HUES64 (cell line): ENCODE measurements at regions not wholly inside any gene's neighbourhood (a gene's known extent, or its start where the extent isn't known, plus 50 kb on each side); places are given as distances from the start of the nearest gene placed in this dataset.
"Not testable (repeated sequence)": the region's sequence is repeated elsewhere in the genome, so short reads cannot be mapped to it uniquely, and the experiment has no call there.

ENCODE experiments used
- H3K27ac ChIP-seq: 2 replicates; pipeline ENCODE4 v1.7.0; 2013; ENCODE audit warnings: low read depth, low read length, inconsistent platforms
- H3K27me3 ChIP-seq: 2 replicates; pipeline ENCODE4 v1.6.1; 2013; ENCODE audit warnings: mild to moderate bottlenecking, low read length; ENCODE audit not compliant: insufficient read depth
- H3K36me3 ChIP-seq: 2 replicates; pipeline ENCODE4 v1.6.1; 2013; ENCODE audit warnings: mild to moderate bottlenecking, low read length; ENCODE audit not compliant: insufficient read depth
- H3K4me1 ChIP-seq: 2 replicates; pipeline ENCODE4 v1.6.1; 2013; ENCODE audit warnings: mild to moderate bottlenecking, low read length, moderate library complexity; ENCODE audit not compliant: insufficient read depth
- H3K4me3 ChIP-seq: 2 replicates; pipeline ENCODE4 v1.5.1; 2013; ENCODE audit warnings: mild to moderate bottlenecking, low read length, moderate library complexity
- H3K9ac ChIP-seq: 2 replicates; pipeline ENCODE4 v1.6.1; 2013; ENCODE audit warnings: mild to moderate bottlenecking, low read depth, low read length
- H3K9me3 ChIP-seq: 2 replicates; pipeline ENCODE4 v1.6.1; 2013; ENCODE audit warnings: low read depth, low read length; ENCODE audit not compliant: insufficient read depth
- WGBS: fragments of 150-250, 120-280 bp; methylation state at CpG from one replicate; pipeline ENCODE4 v1.1.7; 2013; ENCODE audit warnings: missing lambda C conversion rate; 5-methylcytosine and 5-hydroxymethylcytosine counted together

DNA sequence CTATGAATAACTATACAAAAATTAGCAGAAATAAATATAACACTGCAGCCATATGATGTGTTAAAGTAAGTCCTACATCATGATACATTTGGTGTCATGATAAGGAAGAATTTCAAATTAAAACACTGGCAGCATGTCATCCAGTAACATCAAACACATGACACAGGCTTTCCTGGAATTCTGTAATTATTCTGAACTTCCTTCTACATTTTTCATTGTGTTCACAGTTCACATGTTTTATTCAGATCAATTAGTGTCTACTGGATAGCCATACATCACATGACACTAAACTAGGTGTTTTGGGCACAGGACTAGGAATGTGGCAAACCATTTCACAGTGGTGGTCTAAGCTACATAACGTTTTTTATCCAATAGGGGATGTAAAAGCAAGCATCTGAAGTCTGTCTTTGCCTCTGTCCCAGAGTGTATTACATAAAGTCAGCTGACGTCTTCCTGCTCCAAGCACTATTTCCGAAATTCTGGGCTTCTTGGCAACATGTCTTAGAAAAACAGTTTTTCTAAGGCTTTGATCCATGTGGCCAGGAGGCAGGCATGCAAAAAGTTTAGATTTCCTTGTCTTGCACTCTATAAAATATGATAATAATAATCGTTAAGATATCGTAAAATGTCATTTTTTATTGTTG, 707.9 kb downstream of the CENPC start:
- Histone ChIP-seq H3K4me1 (no peaks in the 10 kb centered on the region), H3K9me3 (peaks cover 8% of the 10 kb centered on the region; the same call in 1 of the 2 replicates), H3K36me3 (no peaks in the 10 kb centered on the region), H3K4me3 (no peak overlapping the region), H3K27me3 (no peaks in the 10 kb centered on the region), H3K27ac (no peak overlapping the region), H3K9ac (no peak overlapping the region)
- WGBS = 93% methylated on average over 5 of the region's 5 CpGs

DNA sequence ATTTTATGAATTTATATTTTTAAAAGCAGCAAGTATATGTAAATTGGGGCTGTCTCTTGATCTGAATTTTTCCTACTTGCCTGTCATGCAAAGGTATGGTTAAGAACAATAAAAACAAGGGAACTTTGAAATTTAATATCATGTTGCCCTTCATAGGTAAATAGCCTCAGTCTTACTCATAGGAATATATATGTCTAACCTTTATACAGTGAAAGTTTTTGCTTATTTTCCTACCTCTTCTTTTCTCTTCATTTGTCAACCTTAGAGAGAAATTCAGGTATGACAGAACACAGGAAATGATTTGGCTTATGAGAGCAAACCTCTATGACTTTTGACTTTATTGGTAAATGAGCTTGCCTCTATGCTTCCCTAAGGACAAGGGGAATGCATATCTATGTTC, 716.0 kb downstream of the CENPC start:
- no peaks in the 10 kb centered on the region for H3K4me1 ChIP-seq
- no peak overlapping the region for H3K27ac ChIP-seq
- no peak overlapping the region for H3K4me3 ChIP-seq
- H3K27me3 ChIP-seq = no peaks in the 10 kb centered on the region
- H3K9ac ChIP-seq = no peak overlapping the region
- no peaks in the 10 kb centered on the region for H3K9me3 ChIP-seq
- H3K36me3 ChIP-seq = no peaks in the 10 kb centered on the region

GRCh38 chr4:66820681-66821080, 724.6 kb downstream of the CENPC start:
- Histone ChIP-seq H3K4me1 (no peaks in the 10 kb centered on the region), H3K9me3 (no peaks in the 10 kb centered on the region), H3K36me3 (no peaks in the 10 kb centered on the region), H3K4me3 (no peak overlapping the region), H3K27me3 (no peaks in the 10 kb centered on the region), H3K9ac (no peak overlapping the region), H3K27ac (no peak overlapping the region)

- 96% methylated on average over 6 of the region's 6 CpGs for WGBS
- Histone ChIP-seq H3K9me3 (no peaks in the 10 kb centered on the region), H3K4me1 (no peaks in the 10 kb centered on the region), H3K27me3 (no peaks in the 10 kb centered on the region), H3K36me3 (no peaks in the 10 kb centered on the region), H3K27ac (no peak overlapping the region), H3K9ac (no peak overlapping the region), H3K4me3 (no peak overlapping the region)
Observed at GRCh38 chr4:66814277-66814676, 731.0 kb downstream of the CENPC start.

DNA sequence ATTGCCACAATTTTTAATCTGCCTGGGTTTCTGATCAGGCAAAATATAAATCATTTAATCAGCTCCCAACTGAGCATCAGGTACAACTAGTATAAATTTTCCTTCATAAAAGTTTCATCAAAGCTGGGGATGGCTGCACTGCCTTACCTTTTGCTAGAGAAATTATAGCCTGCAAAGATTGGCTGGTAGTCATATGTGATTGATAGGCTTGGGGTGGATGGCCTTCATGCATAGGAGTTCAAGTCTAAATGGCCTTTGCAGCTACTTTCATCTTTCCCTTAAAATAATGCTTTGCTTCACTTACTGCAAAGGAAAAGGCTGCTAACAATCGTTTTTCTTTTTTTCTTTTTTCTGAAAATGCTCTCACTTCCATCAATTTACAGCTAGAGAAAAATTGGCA, 739.7 kb downstream of the CENPC start:
- Histone ChIP-seq H3K9me3 (no peaks in the 10 kb centered on the region; the same call in 1 of the 2 replicates), H3K27me3 (no peaks in the 10 kb centered on the region), H3K27ac (no peak overlapping the region), H3K4me1 (no peaks in the 10 kb centered on the region), H3K9ac (no peak overlapping the region), H3K4me3 (no peak overlapping the region), H3K36me3 (no peaks in the 10 kb centered on the region)
- WGBS = 86% methylated on average over 1 of the region's 1 CpG

GRCh38 chr4:66804979-66805378, 740.3 kb downstream of the CENPC start:
- Histone ChIP-seq H3K9me3 (no peaks in the 10 kb centered on the region; the same call in 1 of the 2 replicates), H3K27ac (no peak overlapping the region), H3K4me3 (no peak overlapping the region), H3K4me1 (no peaks in the 10 kb centered on the region), H3K9ac (no peak overlapping the region), H3K27me3 (no peaks in the 10 kb centered on the region), H3K36me3 (no peaks in the 10 kb centered on the region)
- WGBS = 96% methylated on average over 2 of the region's 3 CpGs

- H3K36me3 ChIP-seq = no peaks in the 10 kb centered on the region
- H3K27ac ChIP-seq = no peak overlapping the region
- no peaks in the 10 kb centered on the region; the same call in 1 of the 2 replicates for H3K9me3 ChIP-seq
- H3K9ac ChIP-seq = no peak overlapping the region
- no peaks in the 10 kb centered on the region for H3K4me1 ChIP-seq
- no peaks in the 10 kb centered on the region for H3K27me3 ChIP-seq
- WGBS = 97% methylated on average over 2 of the region's 2 CpGs
- no peak overlapping the region for H3K4me3 ChIP-seq
Observed at GRCh38 chr4:66797608-66798007, 747.7 kb downstream of the CENPC start.

GRCh38 chr4:66795724-66796123, 749.6 kb downstream of the CENPC start:
- no peaks in the 10 kb centered on the region for H3K27me3 ChIP-seq
- no peak overlapping the region for H3K4me3 ChIP-seq
- no peak overlapping the region for H3K9ac ChIP-seq
- WGBS = 96% methylated on average over 3 of the region's 3 CpGs
- H3K4me1 ChIP-seq = no peaks in the 10 kb centered on the region
- H3K27ac ChIP-seq = no peak overlapping the region
- no peaks in the 10 kb centered on the region for H3K9me3 ChIP-seq
- no peaks in the 10 kb centered on the region for H3K36me3 ChIP-seq

- Histone ChIP-seq H3K9ac (no peak overlapping the region), H3K9me3 (no peaks in the 10 kb centered on the region), H3K4me3 (no peak overlapping the region), H3K36me3 (no peaks in the 10 kb centered on the region), H3K27me3 (no peaks in the 10 kb centered on the region), H3K4me1 (no peaks in the 10 kb centered on the region), H3K27ac (no peak overlapping the region)
- WGBS = 100% methylated on average over 2 of the region's 3 CpGs
Observed at GRCh38 chr4:66794390-66795034, 750.8 kb downstream of the CENPC start.

DNA sequence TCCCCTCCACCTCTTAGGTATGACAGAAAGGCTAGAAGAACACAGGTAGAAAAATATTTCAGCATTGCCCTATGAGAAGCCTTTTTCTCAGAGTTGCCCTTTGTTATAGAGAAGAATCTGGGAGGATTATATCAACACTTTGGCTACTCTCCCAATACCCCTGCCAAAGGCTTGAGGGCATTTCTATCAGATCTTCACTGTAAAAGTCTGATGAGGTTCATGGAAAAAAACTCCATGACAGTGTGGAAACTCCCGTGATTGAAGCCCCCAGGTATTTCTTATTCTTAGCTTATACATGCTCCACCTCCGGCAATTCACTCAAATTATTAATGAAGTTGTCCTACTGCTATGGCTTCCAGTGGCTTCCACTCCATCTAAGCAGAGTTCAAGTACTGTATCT, 753.6 kb downstream of the CENPC start:
- no peaks in the 10 kb centered on the region for H3K9me3 ChIP-seq
- H3K27me3 ChIP-seq = no peaks in the 10 kb centered on the region
- no peak overlapping the region for H3K4me3 ChIP-seq
- H3K9ac ChIP-seq = no peak overlapping the region
- 92% methylated on average over 2 of the region's 2 CpGs for WGBS
- no peak overlapping the region for H3K27ac ChIP-seq
- no peaks in the 10 kb centered on the region for H3K4me1 ChIP-seq
- H3K36me3 ChIP-seq = no peaks in the 10 kb centered on the region

DNA sequence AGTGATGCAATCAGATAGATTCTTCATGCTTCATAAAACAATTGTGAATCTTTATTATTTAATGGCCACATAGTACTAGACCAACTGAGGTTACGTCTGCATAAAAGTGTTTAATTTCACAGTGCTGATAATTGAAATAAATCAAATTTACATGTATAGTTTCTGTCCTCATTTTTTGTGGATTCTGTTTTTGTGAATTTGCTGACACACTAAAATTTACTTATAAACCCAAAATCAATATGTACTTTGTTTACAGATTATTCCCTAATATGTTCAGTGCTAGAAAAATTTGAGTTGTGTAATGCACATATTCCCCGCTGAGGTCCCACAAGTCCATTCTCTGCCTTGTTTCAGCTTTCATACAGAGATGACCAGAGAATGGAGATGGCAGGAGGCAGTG, 759.8 kb downstream of the CENPC start:
- WGBS = 95% methylated on average over 1 of the region's 2 CpGs
- no peak overlapping the region for H3K4me3 ChIP-seq
- no peaks in the 10 kb centered on the region for H3K27me3 ChIP-seq
- no peaks in the 10 kb centered on the region for H3K36me3 ChIP-seq
- H3K4me1 ChIP-seq = no peaks in the 10 kb centered on the region
- H3K9me3 ChIP-seq = no peaks in the 10 kb centered on the region
- no peak overlapping the region for H3K27ac ChIP-seq
- H3K9ac ChIP-seq = no peak overlapping the region

- H3K36me3 ChIP-seq, H3K9ac ChIP-seq, H3K27me3 ChIP-seq, H3K9me3 ChIP-seq, H3K4me1 ChIP-seq, H3K4me3 ChIP-seq, H3K27ac ChIP-seq: not testable (repeated sequence)
- WGBS = 96% methylated on average over 15 of the region's 18 CpGs
Observed at GRCh38 chr4:66782751-66783150, 762.6 kb downstream of the CENPC start.
